ENCODE measurements at regions not wholly inside any gene's neighbourhood (a gene's known extent, or its start where the extent isn't known, plus 50 kb on each side); places are given as distances from the start of the nearest gene placed in this dataset.

- TF ChIP-seq ZNF512 (CRISPR knock-in tag; IDR thresholded peaks at IDR 0.05) (no peak), RFX5 (IDR thresholded peaks at IDR 0.05; ENCODE audit: low read depth, low read length) (no peak), RERE (CRISPR knock-in tag; IDR thresholded peaks at IDR 0.05; ENCODE audit: low read depth) (no peak; the same call in 1 of the 2 replicates), MEF2D (CRISPR knock-in tag; IDR thresholded peaks at IDR 0.05) (no peak), PHB2 (IDR thresholded peaks at IDR 0.05; ENCODE audit: partially characterized antibody) (no peak), ZNF768 (CRISPR knock-in tag; IDR thresholded peaks at IDR 0.05) (peak; percentile 58; the same call in 1 of the 2 replicates), FOXA1 (IDR thresholded peaks at IDR 0.05) (no peak), FOXA1 (CRISPR knock-in tag; IDR thresholded peaks at IDR 0.05) (0 out of 2 replicates have a peak, but pooled peaks have one; percentile 43), GABPB1 (CRISPR knock-in tag; IDR thresholded peaks at IDR 0.05) (peak; percentile 79), KDM4B (CRISPR knock-in tag; IDR thresholded peaks at IDR 0.05) (0 out of 2 replicates have a peak, but pooled peaks have one; percentile 33), TSC22D2 (CRISPR knock-in tag; IDR thresholded peaks at IDR 0.05; ENCODE audit: borderline replicate concordance) (no peak), BORCS8-MEF2B (CRISPR knock-in tag; IDR thresholded peaks at IDR 0.05) (peak; percentile 59), HES4 (CRISPR knock-in tag; IDR thresholded peaks at IDR 0.05; ENCODE audit: borderline replicate concordance) (peak; percentile 75; the same call in 1 of the 2 replicates), ZNF451 (CRISPR knock-in tag; IDR thresholded peaks at IDR 0.05) (no peak), ZEB1 (IDR thresholded peaks at IDR 0.05; ENCODE audit: insufficient replicate concordance, low read depth) (peak; percentile 33), PRDM10 (CRISPR knock-in tag; IDR thresholded peaks at IDR 0.05; ENCODE audit: low read depth) (no peak), ZBTB20 (CRISPR knock-in tag; IDR thresholded peaks at IDR 0.05; ENCODE audit: borderline replicate concordance, low read depth) (no peak), NONO (IDR thresholded peaks at IDR 0.05) (no peak), NONO (CRISPR knock-in tag; conservative IDR thresholded peaks at IDR 0.05) (0 out of 2 replicates have a peak, but pooled peaks have one; percentile 27), YEATS4 (CRISPR knock-in tag; IDR thresholded peaks at IDR 0.05; ENCODE audit: borderline replicate concordance) (peak; percentile 55; the same call in 1 of the 2 replicates)
These were observed 613.4 kb downstream of the MCTP2 start (continued) for GRCh38 chr15:94844538-94845389.
